Natural killer cell (primary cell): ENCODE measurements at regions not wholly inside any gene's neighbourhood (a gene's known extent, or its start where the extent isn't known, plus 50 kb on each side); places are given as distances from the start of the nearest gene placed in this dataset.
A peak's percentile ranks its signal among the peaks of the same experiment; 100 is the strongest.

Source experiments
- ATAC-seq, 3 donors: fragments of 150-1000 bp in 2 of 3; fragments of 200-7000 bp in 1 of 3; cut with Tn5 transposase; 1 replicate in 1 of 3; 2 replicates in 2 of 3; pipeline ENCODE4 v1.10.0; 2021; ENCODE audit warnings: mild to moderate bottlenecking in 2 of 3, moderate library complexity in 2 of 3
- DNase-seq, 2 donors: peaks; one replicate each; pipeline versions ENCODE4 v3.0.0 to v3.0.0-alpha.2; 2013 to 2021; ENCODE audit warnings: mixed read lengths in 1 of 2
- H3K27ac ChIP-seq: one replicate; pipeline ENCODE4 v1.5.1; 2013; ENCODE audit warnings: mild to moderate bottlenecking, low read length
- H3K27me3 ChIP-seq: one replicate; pipeline ENCODE4 v1.6.1; 2013; ENCODE audit warnings: low read length; ENCODE audit not compliant: control insufficient read depth, insufficient read depth
- H3K36me3 ChIP-seq: one replicate; pipeline ENCODE4 v1.6.1; 2013; ENCODE audit warnings: low read length; ENCODE audit not compliant: control insufficient read depth, insufficient read depth
- H3K4me1 ChIP-seq: one replicate; pipeline ENCODE4 v1.6.1; 2013; ENCODE audit warnings: low read length; ENCODE audit not compliant: control insufficient read depth, insufficient read depth
- H3K4me3 ChIP-seq: one replicate; pipeline ENCODE4 v1.5.1; 2013; ENCODE audit warnings: low read length
- H3K9me3 ChIP-seq: one replicate; pipeline ENCODE4 v1.6.1; 2013; ENCODE audit warnings: low read length; ENCODE audit not compliant: control insufficient read depth, insufficient read depth
- H3K27ac Mint-ChIP-seq, 2 donors: one replicate each; pipeline ENCODE4 v1.8.0; 2022; ENCODE audit warnings: mild to moderate bottlenecking in 2 of 2, mixed read lengths in 2 of 2, moderate library complexity in 1 of 2
- H3K27me3 Mint-ChIP-seq, 2 donors: one replicate each; pipeline ENCODE4 v1.8.0; 2022; ENCODE audit warnings: low read depth in 2 of 2, mixed read lengths in 2 of 2
- H3K36me3 Mint-ChIP-seq: one replicate; pipeline ENCODE4 v1.8.0; 2022; ENCODE audit warnings: mixed read lengths
- H3K4me1 Mint-ChIP-seq, 2 donors: one replicate each; pipeline ENCODE4 v1.8.0; 2022; ENCODE audit warnings: mixed read lengths in 2 of 2
- H3K4me3 Mint-ChIP-seq: one replicate; pipeline ENCODE4 v1.8.0; 2022; ENCODE audit warnings: mild to moderate bottlenecking, moderate library complexity, mixed read lengths
- H3K9me3 Mint-ChIP-seq, 2 donors: one replicate each; pipeline ENCODE4 v1.8.0; 2022; ENCODE audit warnings: mixed read lengths in 2 of 2
- WGBS: methylation state at CpG from one replicate; pipeline ENCODE4 v1.1.7; 2013; ENCODE audit warnings: missing lambda C conversion rate; ENCODE audit not compliant: insufficient coverage; 5-methylcytosine and 5-hydroxymethylcytosine counted together
- intact Hi-C: fragments of 100-400 bp; cut with micrococcal nuclease; formaldehyde crosslinking; loops from one replicate; pipeline ENCODE4 v1.14.2; 2022
- TF ChIP-seq, protein P1 (sequence below): fragments of 200-600 bp; IDR thresholded peaks from one replicate; pipeline ENCODE4 v1.8.0; 2022; ENCODE audit warnings: antibody characterized with exemption

DNA sequence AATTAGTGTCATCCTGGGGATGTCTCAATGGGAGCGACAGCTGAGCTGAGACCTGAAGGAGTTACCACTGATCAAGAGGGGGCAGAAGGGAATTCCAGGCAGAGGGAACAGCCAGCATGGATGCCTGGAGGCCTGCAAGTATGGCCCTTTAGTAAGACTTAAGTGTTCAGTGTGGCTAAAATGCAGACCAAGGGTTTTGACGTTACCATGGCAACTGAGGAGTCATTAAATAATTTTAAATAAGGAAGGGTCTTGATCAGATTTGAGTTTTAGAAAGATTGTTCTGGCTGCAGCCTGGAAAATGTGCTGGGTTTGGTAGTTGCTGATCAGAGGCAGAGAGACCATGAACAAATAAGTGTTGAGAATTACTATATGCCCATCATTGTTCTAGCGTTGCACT, 285.5 kb downstream of the USP46 start:
- H3K36me3 Mint-ChIP-seq, result no peaks in the 10 kb centered on the region
- no peak overlapping the region for H3K4me3 Mint-ChIP-seq
- H3K27ac Mint-ChIP-seq, result no peak overlapping the region
- WGBS, result 96% methylated on average over 3 of the region's 3 CpGs
- no peak for DNase-seq
- H3K36me3 ChIP-seq, result no peaks in the 10 kb centered on the region
- H3K4me1 Mint-ChIP-seq, result no peaks in the 10 kb centered on the region
- intact Hi-C loops, result loop anchor here (10.0 kb wide), 1 partner anchor 291 kb away; no protein-coding TSS in a partner anchor
- TF ChIP-seq, protein P1, sequence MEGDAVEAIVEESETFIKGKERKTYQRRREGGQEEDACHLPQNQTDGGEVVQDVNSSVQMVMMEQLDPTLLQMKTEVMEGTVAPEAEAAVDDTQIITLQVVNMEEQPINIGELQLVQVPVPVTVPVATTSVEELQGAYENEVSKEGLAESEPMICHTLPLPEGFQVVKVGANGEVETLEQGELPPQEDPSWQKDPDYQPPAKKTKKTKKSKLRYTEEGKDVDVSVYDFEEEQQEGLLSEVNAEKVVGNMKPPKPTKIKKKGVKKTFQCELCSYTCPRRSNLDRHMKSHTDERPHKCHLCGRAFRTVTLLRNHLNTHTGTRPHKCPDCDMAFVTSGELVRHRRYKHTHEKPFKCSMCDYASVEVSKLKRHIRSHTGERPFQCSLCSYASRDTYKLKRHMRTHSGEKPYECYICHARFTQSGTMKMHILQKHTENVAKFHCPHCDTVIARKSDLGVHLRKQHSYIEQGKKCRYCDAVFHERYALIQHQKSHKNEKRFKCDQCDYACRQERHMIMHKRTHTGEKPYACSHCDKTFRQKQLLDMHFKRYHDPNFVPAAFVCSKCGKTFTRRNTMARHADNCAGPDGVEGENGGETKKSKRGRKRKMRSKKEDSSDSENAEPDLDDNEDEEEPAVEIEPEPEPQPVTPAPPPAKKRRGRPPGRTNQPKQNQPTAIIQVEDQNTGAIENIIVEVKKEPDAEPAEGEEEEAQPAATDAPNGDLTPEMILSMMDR, result no peak
- H3K27me3 Mint-ChIP-seq, result no peaks in the 10 kb centered on the region
- ATAC-seq, result no peak
- H3K27ac ChIP-seq, result no peak overlapping the region
- H3K4me3 ChIP-seq, result no peak overlapping the region
- H3K9me3 ChIP-seq, result no peaks in the 10 kb centered on the region
- no peaks in the 10 kb centered on the region for H3K27me3 ChIP-seq
- no peaks in the 10 kb centered on the region for H3K9me3 Mint-ChIP-seq
- H3K4me1 ChIP-seq, result no peaks in the 10 kb centered on the region

DNA sequence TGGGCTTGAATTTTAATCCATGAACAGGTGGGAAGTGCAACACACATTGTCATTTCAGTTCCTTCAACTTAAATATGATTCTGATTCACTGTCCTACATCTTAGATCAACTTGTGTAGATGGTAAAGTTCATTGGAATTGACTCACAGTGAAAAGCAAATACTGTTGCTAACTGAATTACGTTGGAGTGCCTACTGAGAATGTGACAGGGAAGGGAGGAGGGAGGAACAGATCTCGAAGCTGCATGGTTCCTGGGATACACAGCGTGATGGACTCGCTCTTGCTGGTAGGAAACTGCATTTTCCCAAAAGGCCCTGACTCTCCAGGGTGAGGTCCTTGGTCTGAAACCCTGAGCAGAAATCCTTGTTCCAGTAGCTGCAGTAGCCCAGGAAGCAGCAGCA, 284.2 kb downstream of the USP46 start:
- intact Hi-C loops, result loop anchor here (5.0 to 10.0 kb wide), 2 partner anchors 290 to 1857 kb away; no protein-coding TSS in a partner anchor
- ATAC-seq (no peak), DNase-seq (no peak)
- H3K27me3 Mint-ChIP-seq, result no peaks in the 10 kb centered on the region
- no peak overlapping the region for H3K27ac Mint-ChIP-seq
- no peaks in the 10 kb centered on the region for H3K4me1 Mint-ChIP-seq
- H3K27me3 ChIP-seq, result no peaks in the 10 kb centered on the region
- H3K9me3 ChIP-seq, result no peaks in the 10 kb centered on the region
- no peaks in the 10 kb centered on the region for H3K4me1 ChIP-seq
- H3K36me3 ChIP-seq, result no peaks in the 10 kb centered on the region
- no peak overlapping the region for H3K27ac ChIP-seq
- H3K4me3 ChIP-seq, result no peak overlapping the region
- H3K36me3 Mint-ChIP-seq, result no peaks in the 10 kb centered on the region
- TF ChIP-seq, protein P1, result no peak
- no peaks in the 10 kb centered on the region for H3K9me3 Mint-ChIP-seq
- no peak overlapping the region for H3K4me3 Mint-ChIP-seq
- WGBS, result 78% methylated on average over 4 of the region's 4 CpGs

DNA sequence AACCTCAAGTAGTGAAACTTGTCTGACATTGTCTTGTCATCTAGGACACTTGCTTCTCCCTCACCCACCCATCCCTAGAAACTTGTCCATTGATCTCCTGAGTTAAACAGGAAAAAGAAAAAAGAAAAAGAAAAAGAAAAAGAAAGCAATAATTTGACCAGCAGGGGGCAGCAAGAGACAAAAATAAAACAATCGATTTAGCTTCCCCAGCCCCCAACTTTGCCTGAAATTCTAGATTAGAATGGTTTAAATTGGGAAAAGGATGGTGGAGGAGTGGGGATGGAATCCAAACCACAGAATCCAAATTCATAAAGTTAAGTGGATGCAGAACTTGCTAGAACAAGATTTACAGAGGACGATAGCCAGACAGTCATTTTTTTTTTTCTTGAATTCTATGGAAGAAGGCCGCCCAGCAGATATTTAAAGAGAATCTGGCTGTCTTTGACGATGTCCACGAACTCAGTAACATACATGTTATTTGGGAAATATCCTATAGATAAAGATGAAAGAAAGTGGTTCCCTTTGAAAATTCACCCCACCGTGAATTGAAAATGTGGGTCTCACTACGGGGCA, 282.9 kb downstream of the USP46 start:
- 75% methylated on average over 7 of the region's 7 CpGs for WGBS
- H3K27me3 Mint-ChIP-seq, result no peaks in the 10 kb centered on the region
- TF ChIP-seq, protein P1, result peak; percentile 63
- Histone ChIP-seq H3K27me3 (no peaks in the 10 kb centered on the region), H3K9me3 (no peaks in the 10 kb centered on the region), H3K36me3 (no peaks in the 10 kb centered on the region), H3K4me3 (no peak overlapping the region), H3K4me1 (no peaks in the 10 kb centered on the region), H3K27ac (no peak overlapping the region)
- H3K4me1 Mint-ChIP-seq, result no peaks in the 10 kb centered on the region
- H3K9me3 Mint-ChIP-seq, result no peaks in the 10 kb centered on the region
- H3K36me3 Mint-ChIP-seq, result no peaks in the 10 kb centered on the region
- intact Hi-C loops, result loop anchor here (5.0 to 10.0 kb wide), 2 partner anchors 289 to 1856 kb away; no protein-coding TSS in a partner anchor
- no peak overlapping the region for H3K27ac Mint-ChIP-seq
- ATAC-seq, result no peak
- DNase-seq, result peak in 1 of 2 donors; percentile 53
- H3K4me3 Mint-ChIP-seq, result no peak overlapping the region

DNA sequence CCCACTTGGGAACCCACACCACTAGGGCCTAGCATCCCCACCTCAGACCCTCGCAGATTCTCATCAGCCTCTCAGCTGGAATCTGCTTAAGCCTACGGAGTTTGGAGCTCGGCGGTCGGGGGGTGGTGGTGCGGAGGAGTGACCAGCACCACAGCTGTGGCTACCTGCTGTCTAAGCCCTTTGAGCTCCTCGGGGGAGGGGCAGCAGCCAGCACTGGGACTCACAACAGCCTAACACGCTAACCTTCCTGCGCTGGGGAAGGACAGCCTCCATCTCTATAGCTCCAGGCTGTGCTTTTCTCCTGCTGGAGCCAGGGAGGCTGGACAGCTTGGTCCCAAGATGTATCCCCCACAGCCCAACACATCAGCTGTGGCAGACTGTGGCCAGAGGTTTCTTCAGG, 281.5 kb downstream of the USP46 start:
- no peaks in the 10 kb centered on the region for H3K4me1 ChIP-seq
- H3K4me3 ChIP-seq, result no peak overlapping the region
- TF ChIP-seq, protein P1, result no peak
- intact Hi-C loops, result loop anchor here (5.0 to 10.0 kb wide), 2 partner anchors 287 to 1855 kb away; no protein-coding TSS in a partner anchor
- no peaks in the 10 kb centered on the region for H3K9me3 ChIP-seq
- no peak for ATAC-seq
- no peaks in the 10 kb centered on the region for H3K36me3 ChIP-seq
- 95% methylated on average over 9 of the region's 9 CpGs for WGBS
- Mint-ChIP-seq H3K36me3 (no peaks in the 10 kb centered on the region), H3K4me1 (no peaks in the 10 kb centered on the region), H3K4me3 (no peak overlapping the region), H3K27ac (no peak overlapping the region), H3K27me3 (no peaks in the 10 kb centered on the region), H3K9me3 (no peaks in the 10 kb centered on the region)
- H3K27ac ChIP-seq, result no peak overlapping the region
- no peaks in the 10 kb centered on the region for H3K27me3 ChIP-seq
- no peak for DNase-seq
